CD14-positive monocyte (primary cell): ENCODE measurements at regions not wholly inside any gene's neighbourhood (a gene's known extent, or its start where the extent isn't known, plus 50 kb on each side); places are given as distances from the start of the nearest gene placed in this dataset.

Source experiments
- DNase-seq, 3 donors: peaks; one replicate each; pipeline ENCODE4 v3.0.0-alpha.2; 2011 to 2022
- H2AFZ ChIP-seq: 2 replicates; pipeline ENCODE4 v1.6.0; 2012; ENCODE audit warnings: mild to moderate bottlenecking, low read depth, low read length, inconsistent platforms; ENCODE audit not compliant: insufficient read depth, poor library complexity, severe bottlenecking
- H3K27ac ChIP-seq, 2 donors: 1 replicate in 1 of 2; 2 replicates in 1 of 2; pipeline ENCODE4 v1.5.1; 2012 to 2013; ENCODE audit warnings: low read length in 2 of 2, control low read depth in 1 of 2, inconsistent platforms in 1 of 2, low read depth in 1 of 2, mild to moderate bottlenecking in 1 of 2
- H3K27me3 ChIP-seq, 2 donors: one replicate each; pipeline versions ENCODE4 v1.6.0 to v1.6.1; 2011 to 2013; ENCODE audit warnings: low read length in 2 of 2; ENCODE audit not compliant: control insufficient read depth in 2 of 2, insufficient read depth in 2 of 2
- H3K36me3 ChIP-seq, 2 donors: replicated peaks in 1 of 2; 1 replicate in 1 of 2; 2 replicates in 1 of 2; pipeline versions ENCODE4 v1.5.1 to v1.6.1; 2012 to 2013; ENCODE audit warnings: low read length in 2 of 2, control low read depth in 1 of 2, inconsistent platforms in 1 of 2, mild to moderate bottlenecking in 1 of 2; ENCODE audit not compliant: insufficient read depth in 2 of 2, control insufficient read depth in 1 of 2
- H3K4me1 ChIP-seq, 2 donors: 1 replicate in 1 of 2; 2 replicates in 1 of 2; pipeline versions ENCODE4 v1.5.1 to v1.6.1; 2012 to 2013; ENCODE audit warnings: low read length in 2 of 2, control low read depth in 1 of 2, inconsistent platforms in 1 of 2, mild to moderate bottlenecking in 1 of 2, moderate library complexity in 1 of 2; ENCODE audit not compliant: insufficient read depth in 2 of 2, control insufficient read depth in 1 of 2
- H3K4me2 ChIP-seq: replicated peaks from 2 replicates; pipeline ENCODE3; 2012; ENCODE audit warnings: low read length, moderate library complexity, mild to moderate bottlenecking; ENCODE audit not compliant: poor library complexity, severe bottlenecking; ENCODE audit errors: extremely low read depth
- H3K4me3 ChIP-seq, 3 experiments: fragments of 200-600 bp in 1 of 3; sonication (generic) in 1 of 3; replicated peaks in 1 of 3; 1 replicate in 2 of 3; 2 replicates in 1 of 3; pipeline ENCODE4 v1.5.1; 2011 to 2013; ENCODE audit warnings: low read length in 3 of 3, mild to moderate bottlenecking in 3 of 3, control low read depth in 2 of 3, low read depth in 2 of 3, inconsistent platforms in 1 of 3, moderate library complexity in 1 of 3
- H3K79me2 ChIP-seq: 2 replicates; pipeline ENCODE4 v1.6.0; 2012; ENCODE audit warnings: mild to moderate bottlenecking, control low read depth, inconsistent platforms, low read length, moderate library complexity; ENCODE audit not compliant: insufficient read depth
- H3K9ac ChIP-seq: 2 replicates; pipeline ENCODE4 v1.6.0; 2017; ENCODE audit warnings: low read length, mild to moderate bottlenecking; ENCODE audit not compliant: insufficient read depth, poor library complexity, severe bottlenecking
- H3K9me3 ChIP-seq, 2 donors: replicated peaks in 1 of 2; 1 replicate in 1 of 2; 2 replicates in 1 of 2; pipeline versions ENCODE4 v1.5.1 to v1.6.1; 2012 to 2013; ENCODE audit warnings: low read length in 2 of 2, control low read depth in 1 of 2; ENCODE audit not compliant: control insufficient read depth in 1 of 2, insufficient read depth in 1 of 2
- H4K20me1 ChIP-seq: 2 replicates; pipeline ENCODE4 v1.6.0; 2012; ENCODE audit warnings: mild to moderate bottlenecking, low read length, control low read depth, moderate library complexity; ENCODE audit not compliant: insufficient read depth
- H3K27ac Mint-ChIP-seq, 7 donors: one replicate each; pipeline ENCODE4 v1.8.0; 2020; ENCODE audit warnings: mild to moderate bottlenecking in 7 of 7, mixed read lengths in 7 of 7, moderate library complexity in 6 of 7, inconsistent platforms in 2 of 7
- H3K27me3 Mint-ChIP-seq, 3 donors: one replicate each; pipeline ENCODE4 v1.8.0; 2021 to 2022; ENCODE audit warnings: low read depth in 3 of 3, mild to moderate bottlenecking in 3 of 3, mixed read lengths in 3 of 3, moderate library complexity in 3 of 3, inconsistent platforms in 1 of 3
- H3K36me3 Mint-ChIP-seq, 2 donors: one replicate each; pipeline ENCODE4 v1.8.0; 2020; ENCODE audit warnings: mixed read lengths in 2 of 2, inconsistent platforms in 1 of 2, mild to moderate bottlenecking in 1 of 2
- H3K4me1 Mint-ChIP-seq: one replicate; pipeline ENCODE4 v1.8.0; 2020; ENCODE audit warnings: mild to moderate bottlenecking, mixed read lengths
- H3K4me3 Mint-ChIP-seq, 2 donors: one replicate each; pipeline ENCODE4 v1.8.0; 2020; ENCODE audit warnings: mild to moderate bottlenecking in 2 of 2, mixed read lengths in 2 of 2, moderate library complexity in 1 of 2
- H3K9me3 Mint-ChIP-seq, 7 donors: one replicate each; pipeline ENCODE4 v1.8.0; 2020 to 2022; ENCODE audit warnings: mixed read lengths in 7 of 7, mild to moderate bottlenecking in 6 of 7, moderate library complexity in 6 of 7, inconsistent platforms in 2 of 7
- CTCF ChIP-seq: fragments of 200-600 bp; IDR thresholded peaks from one replicate; pipeline ENCODE4 v1.8.0; 2022; ENCODE audit warnings: antibody characterized with exemption, mild to moderate bottlenecking
- WGBS: methylation state at CpG from one replicate; pipeline ENCODE4 v1.1.5; 2013; ENCODE audit warnings: missing lambda C conversion rate; ENCODE audit not compliant: insufficient coverage; 5-methylcytosine and 5-hydroxymethylcytosine counted together
- intact Hi-C, 2 donors: fragments of 100-400 bp; cut with micrococcal nuclease; formaldehyde crosslinking; loops; one replicate each; pipeline versions ENCODE4 v1.15.0 to v1.15.1; 2023

GRCh38 chr6:51283723-51284355 lies 465.2 kb downstream of the TFAP2B start:
- Histone ChIP-seq H4K20me1 (no peaks in the 10 kb centered on the region), H3K4me2 (peak overlapping the region; percentile 49), H3K9ac (no peak overlapping the region), H3K79me2 (no peaks in the 10 kb centered on the region), H3K4me3 (peak overlapping the region in 1 of 3 experiments; percentile 30), H3K36me3 (no peaks in the 10 kb centered on the region), H3K27me3 (no peaks in the 10 kb centered on the region), H3K27ac (peak overlapping the region in 1 of 2 donors; percentile 7), H2AFZ (peak overlapping the region; percentile 41), H3K4me1 (peaks cover 7 to 15% of the 10 kb centered on the region in 2 donors), H3K9me3 (peaks cover 0 to 5% of the 10 kb centered on the region in 2 donors)
- Mint-ChIP-seq H3K4me3 (peak overlapping the region in 1 of 2 donors; percentile 37), H3K4me1 (peaks cover 11% of the 10 kb centered on the region), H3K27ac (peak overlapping the region in 5 of 7 donors; percentile 50 to 84 (median 61)), H3K9me3 (peaks cover 0 to 12% (median 7%) of the 10 kb centered on the region in 7 donors), H3K27me3 (no peaks in the 10 kb centered on the region), H3K36me3 (no peaks in the 10 kb centered on the region)
- TF ChIP-seq CTCF = no peak
- WGBS = no CpG with 5 or more reads among the region's 6 CpGs
- intact Hi-C loops = no loop called here
- DNase-seq = peak; percentile 30 to 34 (median 32)

- Mint-ChIP-seq H3K4me3 (no peak overlapping the region), H3K4me1 (peaks cover 14% of the 10 kb centered on the region), H3K27me3 (no peaks in the 10 kb centered on the region), H3K27ac (no peak overlapping the region), H3K36me3 (no peaks in the 10 kb centered on the region), H3K9me3 (peaks cover 0 to 2% (median 0%) of the 10 kb centered on the region in 7 donors)
- intact Hi-C loops = no loop called here
- TF ChIP-seq CTCF = no peak
- no peak overlapping the region for H3K9ac ChIP-seq
- no peaks in the 10 kb centered on the region for H3K27me3 ChIP-seq
- no peak overlapping the region for H2AFZ ChIP-seq
- no peaks in the 10 kb centered on the region for H3K79me2 ChIP-seq
- H3K4me1 ChIP-seq = peaks cover 7 to 15% of the 10 kb centered on the region in 2 donors
- no peak for DNase-seq
- no peak overlapping the region for H3K4me2 ChIP-seq
- H4K20me1 ChIP-seq = no peaks in the 10 kb centered on the region
- H3K9me3 ChIP-seq = no peaks in the 10 kb centered on the region
- no peaks in the 10 kb centered on the region for H3K36me3 ChIP-seq
- no peak overlapping the region for H3K4me3 ChIP-seq
- no peak overlapping the region for H3K27ac ChIP-seq
Observed at GRCh38 chr6:51285876-51286275, 467.2 kb downstream of the TFAP2B start.
